Sigmoid colon (tissue), 3 donors: ENCODE measurements at regions not wholly inside any gene's neighbourhood (a gene's known extent, or its start where the extent isn't known, plus 50 kb on each side); places are given as distances from the start of the nearest gene placed in this dataset.
"Not testable (repeated sequence)": the region's sequence is repeated elsewhere in the genome, so short reads cannot be mapped to it uniquely, and the experiment has no call there.

Experiments used
- POLR2A ChIP-seq, 2 donors: fragments of 450-650 bp; IDR thresholded peaks; one replicate each; pipeline ENCODE4 v1.6.1; 2016; ENCODE audit warnings: antibody characterized with exemption in 2 of 2, mild to moderate bottlenecking in 2 of 2, moderate library complexity in 2 of 2
- TF ChIP-seq, protein P1 (sequence below), 4 experiments: fragments of 450-650 bp in 3 of 4; fragments of 200-600 bp in 1 of 4; IDR thresholded peaks; one replicate each; pipeline ENCODE4 v1.5.1; 2016 to 2019; ENCODE audit warnings: antibody characterized with exemption in 4 of 4, mild to moderate bottlenecking in 3 of 4, moderate library complexity in 2 of 4

DNA sequence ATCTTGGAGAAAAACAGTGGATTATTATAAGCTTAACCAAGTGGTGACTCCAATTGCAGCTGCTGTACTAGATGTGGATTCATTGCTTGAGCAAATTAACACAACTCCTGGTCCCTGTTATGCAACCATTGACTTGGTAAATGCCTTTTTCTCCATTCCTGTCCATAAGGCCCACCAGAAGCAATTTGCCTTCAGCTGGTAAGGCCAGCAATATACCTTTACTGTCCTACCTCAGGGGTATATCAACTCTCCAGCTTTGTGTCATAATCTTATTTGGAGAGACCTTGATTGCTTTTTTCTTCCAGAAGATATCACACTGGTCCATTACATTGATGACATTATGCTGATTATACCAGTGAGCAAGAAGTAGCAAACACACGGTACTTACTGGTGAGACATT, 560.8 kb downstream of the PTPRU start:
- TF ChIP-seq, protein P1, sequence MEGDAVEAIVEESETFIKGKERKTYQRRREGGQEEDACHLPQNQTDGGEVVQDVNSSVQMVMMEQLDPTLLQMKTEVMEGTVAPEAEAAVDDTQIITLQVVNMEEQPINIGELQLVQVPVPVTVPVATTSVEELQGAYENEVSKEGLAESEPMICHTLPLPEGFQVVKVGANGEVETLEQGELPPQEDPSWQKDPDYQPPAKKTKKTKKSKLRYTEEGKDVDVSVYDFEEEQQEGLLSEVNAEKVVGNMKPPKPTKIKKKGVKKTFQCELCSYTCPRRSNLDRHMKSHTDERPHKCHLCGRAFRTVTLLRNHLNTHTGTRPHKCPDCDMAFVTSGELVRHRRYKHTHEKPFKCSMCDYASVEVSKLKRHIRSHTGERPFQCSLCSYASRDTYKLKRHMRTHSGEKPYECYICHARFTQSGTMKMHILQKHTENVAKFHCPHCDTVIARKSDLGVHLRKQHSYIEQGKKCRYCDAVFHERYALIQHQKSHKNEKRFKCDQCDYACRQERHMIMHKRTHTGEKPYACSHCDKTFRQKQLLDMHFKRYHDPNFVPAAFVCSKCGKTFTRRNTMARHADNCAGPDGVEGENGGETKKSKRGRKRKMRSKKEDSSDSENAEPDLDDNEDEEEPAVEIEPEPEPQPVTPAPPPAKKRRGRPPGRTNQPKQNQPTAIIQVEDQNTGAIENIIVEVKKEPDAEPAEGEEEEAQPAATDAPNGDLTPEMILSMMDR (IDR thresholded peaks at IDR 0.05), result not testable (repeated sequence)
- TF ChIP-seq POLR2A (IDR thresholded peaks at IDR 0.05), result not testable (repeated sequence)
